Gastrocnemius medialis (tissue), 4 donors: ENCODE measurements at regions not wholly inside any gene's neighbourhood (a gene's known extent, or its start where the extent isn't known, plus 50 kb on each side); places are given as distances from the start of the nearest gene placed in this dataset.

Source experiments
- POLR2A ChIP-seq, 2 donors: fragments of 450-650 bp; IDR thresholded peaks; one replicate each; pipeline ENCODE4 v1.6.1; 2017; ENCODE audit warnings: antibody characterized with exemption in 2 of 2, mild to moderate bottlenecking in 2 of 2, moderate library complexity in 2 of 2
- TF ChIP-seq, protein P1 (sequence below), 5 experiments: fragments of 450-650 bp in 3 of 5; fragments of 200-600 bp in 2 of 5; sonication (generic) in 2 of 5; IDR thresholded peaks in 4 of 5; conservative IDR thresholded peaks in 1 of 5; 1 replicate in 4 of 5; 2 replicates in 1 of 5; pipeline ENCODE4 v1.5.1; 2016 to 2019; ENCODE audit warnings: antibody characterized with exemption in 5 of 5, mild to moderate bottlenecking in 3 of 5, moderate library complexity in 3 of 5

GRCh38 chr15:37837276-37837675, 97.2 kb upstream of the TMCO5A start:
- TF ChIP-seq, protein P1, sequence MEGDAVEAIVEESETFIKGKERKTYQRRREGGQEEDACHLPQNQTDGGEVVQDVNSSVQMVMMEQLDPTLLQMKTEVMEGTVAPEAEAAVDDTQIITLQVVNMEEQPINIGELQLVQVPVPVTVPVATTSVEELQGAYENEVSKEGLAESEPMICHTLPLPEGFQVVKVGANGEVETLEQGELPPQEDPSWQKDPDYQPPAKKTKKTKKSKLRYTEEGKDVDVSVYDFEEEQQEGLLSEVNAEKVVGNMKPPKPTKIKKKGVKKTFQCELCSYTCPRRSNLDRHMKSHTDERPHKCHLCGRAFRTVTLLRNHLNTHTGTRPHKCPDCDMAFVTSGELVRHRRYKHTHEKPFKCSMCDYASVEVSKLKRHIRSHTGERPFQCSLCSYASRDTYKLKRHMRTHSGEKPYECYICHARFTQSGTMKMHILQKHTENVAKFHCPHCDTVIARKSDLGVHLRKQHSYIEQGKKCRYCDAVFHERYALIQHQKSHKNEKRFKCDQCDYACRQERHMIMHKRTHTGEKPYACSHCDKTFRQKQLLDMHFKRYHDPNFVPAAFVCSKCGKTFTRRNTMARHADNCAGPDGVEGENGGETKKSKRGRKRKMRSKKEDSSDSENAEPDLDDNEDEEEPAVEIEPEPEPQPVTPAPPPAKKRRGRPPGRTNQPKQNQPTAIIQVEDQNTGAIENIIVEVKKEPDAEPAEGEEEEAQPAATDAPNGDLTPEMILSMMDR (IDR thresholded peaks at IDR 0.05 in 4 of 5, conservative IDR thresholded peaks at IDR 0.05 in 1 of 5): no peak
- TF ChIP-seq POLR2A (IDR thresholded peaks at IDR 0.05): no peak
